Loucy (cell line): ENCODE measurements at regions not wholly inside any gene's neighbourhood (a gene's known extent, or its start where the extent isn't known, plus 50 kb on each side); places are given as distances from the start of the nearest gene placed in this dataset.

ENCODE experiments used
- H2AFZ ChIP-seq: fragments of 200-600 bp; sonication (generic); 2 replicates; pipeline ENCODE4 v1.6.0; 2016; ENCODE audit warnings: antibody characterized with exemption, mild to moderate bottlenecking, low read length, moderate library complexity
- H3F3A ChIP-seq: fragments of 200-600 bp; 2 replicates; pipeline ENCODE4 v1.6.0; 2016; ENCODE audit warnings: antibody characterized with exemption, low read depth, mild to moderate bottlenecking
- H3K27me3 ChIP-seq: fragments of 200-600 bp; sonication (generic); 2 replicates; pipeline ENCODE4 v1.6.1; 2014; ENCODE audit warnings: low read length, mild to moderate bottlenecking; ENCODE audit not compliant: insufficient read depth, poor library complexity, severe bottlenecking
- H3K36me3 ChIP-seq: fragments of 200-600 bp; sonication (generic); 2 replicates; pipeline ENCODE4 v1.6.1; 2016; ENCODE audit warnings: low read length; ENCODE audit not compliant: insufficient read depth
- H3K4me1 ChIP-seq: fragments of 200-600 bp; sonication (generic); 2 replicates; pipeline ENCODE4 v1.5.1; 2014; ENCODE audit warnings: low read length, mild to moderate bottlenecking; ENCODE audit not compliant: insufficient read depth, poor library complexity, severe bottlenecking
- H3K4me2 ChIP-seq: fragments of 200-600 bp; sonication (generic); 2 replicates; pipeline ENCODE4 v1.6.0; 2014; ENCODE audit warnings: antibody characterized with exemption, low read length, low read depth, mild to moderate bottlenecking; ENCODE audit not compliant: poor library complexity, severe bottlenecking
- H3K4me3 ChIP-seq: fragments of 200-600 bp; sonication (generic); 2 replicates; pipeline ENCODE4 v1.5.1; 2014; ENCODE audit warnings: low read length, mild to moderate bottlenecking, mixed read lengths; ENCODE audit not compliant: poor library complexity, severe bottlenecking
- H3K79me2 ChIP-seq: fragments of 200-600 bp; sonication (generic); 2 replicates; pipeline ENCODE4 v1.6.1; 2014; ENCODE audit warnings: low read length; ENCODE audit not compliant: insufficient read depth
- H3K9ac ChIP-seq: fragments of 200-600 bp; sonication (generic); 2 replicates; pipeline ENCODE4 v1.6.0; 2014; ENCODE audit warnings: mild to moderate bottlenecking, low read depth, low read length, moderate library complexity; ENCODE audit not compliant: poor library complexity, severe bottlenecking
- H3K9me2 ChIP-seq: fragments of 200-600 bp; sonication (generic); replicated peaks from 2 replicates; pipeline ENCODE4 v1.6.1; 2016; ENCODE audit warnings: low read depth, low read length, mixed read lengths
- H3K9me3 ChIP-seq: fragments of 200-600 bp; sonication (generic); 2 replicates; pipeline ENCODE4 v1.6.1; 2014; ENCODE audit warnings: mild to moderate bottlenecking, antibody characterized with exemption, low read length, low read depth; ENCODE audit not compliant: insufficient read depth
- H4K20me1 ChIP-seq: fragments of 200-600 bp; sonication (generic); 2 replicates; pipeline ENCODE4 v1.6.0; 2014; ENCODE audit warnings: antibody characterized with exemption, low read length, mild to moderate bottlenecking; ENCODE audit not compliant: insufficient read depth, poor library complexity, severe bottlenecking
- CTCF ChIP-seq: fragments of 200-600 bp; sonication (generic); conservative IDR thresholded peaks from 2 replicates; pipeline ENCODE4 v1.5.1; 2014; ENCODE audit warnings: mild to moderate bottlenecking, antibody characterized with exemption, low read length
- EZH2phosphoT487 ChIP-seq: fragments of 200-600 bp; IDR thresholded peaks from 2 replicates; pipeline ENCODE4 v1.6.1; 2018; ENCODE audit warnings: antibody characterized with exemption, mild to moderate bottlenecking, moderate library complexity, borderline replicate concordance

- Histone ChIP-seq H2AFZ (no peak overlapping the region), H3K79me2 (no peaks in the 10 kb centered on the region), H3K4me3 (no peak overlapping the region), H3K4me2 (no peak overlapping the region), H3K27me3 (no peaks in the 10 kb centered on the region), H3F3A (no peaks in the 10 kb centered on the region), H3K9me2 (no peaks in the 10 kb centered on the region), H3K9me3 (no peaks in the 10 kb centered on the region), H3K4me1 (no peaks in the 10 kb centered on the region), H4K20me1 (no peaks in the 10 kb centered on the region), H3K36me3 (no peaks in the 10 kb centered on the region), H3K9ac (no peak overlapping the region)
- TF ChIP-seq CTCF (no peak), EZH2phosphoT487 (no peak)
These were observed 1184.4 kb upstream of the ADGRB3 start for GRCh38 chr6:67450641-67451040.

- H3K4me3 ChIP-seq: no peak overlapping the region
- H3F3A ChIP-seq: no peaks in the 10 kb centered on the region
- no peaks in the 10 kb centered on the region for H3K79me2 ChIP-seq
- H4K20me1 ChIP-seq: no peaks in the 10 kb centered on the region
- TF ChIP-seq EZH2phosphoT487 (no peak), CTCF (no peak)
- H3K36me3 ChIP-seq: no peaks in the 10 kb centered on the region
- no peak overlapping the region for H2AFZ ChIP-seq
- no peaks in the 10 kb centered on the region for H3K4me1 ChIP-seq
- H3K9me3 ChIP-seq: no peaks in the 10 kb centered on the region
- no peak overlapping the region for H3K9ac ChIP-seq
- no peaks in the 10 kb centered on the region for H3K27me3 ChIP-seq
- H3K4me2 ChIP-seq: no peak overlapping the region
- no peaks in the 10 kb centered on the region for H3K9me2 ChIP-seq
These were observed 1185.5 kb upstream of the ADGRB3 start for GRCh38 chr6:67449602-67450001.

GRCh38 chr6:67433124-67433523, 1202.0 kb upstream of the ADGRB3 start:
- no peaks in the 10 kb centered on the region for H3K27me3 ChIP-seq

More at GRCh38 chr6:67433124-67433523, 1202.0 kb upstream of the ADGRB3 start:
- Histone ChIP-seq H2AFZ (no peak overlapping the region), H3K9me3 (no peaks in the 10 kb centered on the region), H3F3A (no peaks in the 10 kb centered on the region), H4K20me1 (no peaks in the 10 kb centered on the region), H3K9ac (no peak overlapping the region), H3K4me2 (no peak overlapping the region), H3K79me2 (no peaks in the 10 kb centered on the region), H3K4me1 (no peaks in the 10 kb centered on the region), H3K4me3 (no peak overlapping the region), H3K36me3 (no peaks in the 10 kb centered on the region), H3K9me2 (no peaks in the 10 kb centered on the region)
- TF ChIP-seq CTCF (no peak), EZH2phosphoT487 (no peak)
